ENCODE measurements at regions not wholly inside any gene's neighbourhood (a gene's known extent, or its start where the extent isn't known, plus 50 kb on each side); places are given as distances from the start of the nearest gene placed in this dataset.

DNA sequence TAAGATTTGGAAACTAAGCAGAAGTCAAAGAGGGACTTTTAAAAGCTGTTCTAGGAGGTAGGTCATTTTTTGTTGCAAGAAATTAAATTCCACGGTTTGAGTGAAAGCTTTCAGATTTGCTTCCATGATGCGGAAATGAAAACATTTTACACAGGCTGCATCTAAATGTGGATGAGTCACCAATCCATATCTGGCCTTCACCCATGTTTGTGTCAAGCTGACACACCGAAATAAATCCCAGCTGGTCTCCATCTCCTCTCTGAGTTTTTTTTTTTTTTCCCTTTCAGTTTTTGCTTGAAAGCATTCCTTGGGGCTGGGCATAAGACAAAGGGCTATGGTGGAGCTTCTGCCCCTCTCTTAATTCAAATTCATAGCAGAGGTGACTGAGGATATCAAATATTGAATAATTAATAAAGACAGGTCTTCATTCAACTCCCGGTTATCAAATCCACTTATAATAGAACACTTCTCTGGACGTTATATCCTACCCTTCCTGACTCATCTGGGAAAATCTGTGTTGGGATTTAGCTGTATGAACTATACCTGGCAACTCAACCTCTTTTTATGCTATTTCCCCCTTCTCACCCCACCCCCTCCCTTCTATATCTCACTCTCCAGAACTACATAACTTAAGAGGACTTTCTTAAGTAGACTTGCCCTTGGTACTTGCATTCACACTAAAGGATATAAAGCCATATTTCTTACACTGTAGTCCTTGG is 558.3 kb upstream of the GCFC2 start:
- no peak for DNase-seq (ENCODE audit: low read depth, low spot score)

- no peak for DNase-seq (ENCODE audit: low read depth, low spot score)
Observed at GRCh38 chr2:76268484-76268883, 557.8 kb upstream of the GCFC2 start.

- DNase-seq (ENCODE audit: low read depth, low spot score) = no peak
Observed at GRCh38 chr2:76257802-76258201, 547.1 kb upstream of the GCFC2 start.

DNA sequence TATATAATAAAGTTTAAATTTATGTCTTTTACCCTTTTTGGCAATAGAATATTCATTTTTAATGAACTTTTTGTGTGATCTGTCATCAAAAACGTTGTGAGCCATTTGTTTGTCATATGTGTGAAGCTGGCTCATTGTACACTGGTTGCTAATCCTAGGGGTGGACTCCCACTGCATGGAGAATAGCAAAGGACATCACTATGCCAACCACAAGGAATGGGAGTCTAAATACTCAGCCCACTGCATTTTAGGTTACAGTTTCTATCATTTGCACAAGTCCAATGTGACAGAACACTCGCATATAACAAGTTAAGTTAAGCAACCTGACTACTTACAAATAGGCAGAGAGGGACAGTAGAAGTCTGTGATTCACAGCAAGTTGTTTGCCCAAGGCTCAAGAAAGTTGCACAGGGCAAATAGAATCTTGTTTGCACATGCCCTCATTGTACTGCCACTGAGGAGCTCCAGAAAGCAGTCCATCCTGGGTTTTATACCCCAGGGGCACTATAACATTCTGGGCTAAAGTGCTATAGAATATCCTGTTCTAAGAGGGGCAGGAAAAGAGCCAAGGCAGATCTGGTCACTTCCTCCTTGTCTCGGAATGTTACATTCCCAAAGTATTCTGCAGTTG is 545.9 kb upstream of the GCFC2 start:
- no peak for DNase-seq (ENCODE audit: low read depth, low spot score)

DNA sequence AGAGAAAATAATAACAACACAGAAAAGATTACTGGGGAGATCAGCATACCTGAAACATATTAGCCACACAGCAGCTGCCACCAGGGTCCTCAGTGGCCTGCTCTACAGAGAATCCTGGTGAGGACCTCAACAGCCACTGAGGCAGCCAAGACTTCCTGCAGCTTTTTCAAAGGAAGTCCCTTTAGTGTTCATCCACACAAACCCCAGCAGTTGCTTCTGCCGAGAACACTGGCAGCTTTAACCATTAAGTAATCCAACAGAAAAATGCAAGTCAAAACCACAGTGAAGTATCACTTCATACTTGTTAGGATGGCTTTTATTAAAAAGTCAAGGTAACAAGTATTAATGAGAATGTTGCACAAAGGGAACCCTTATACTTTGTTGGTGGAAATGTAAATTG is 542.0 kb upstream of the GCFC2 start:
- no peak for DNase-seq (ENCODE audit: low read depth, low spot score)

DNA sequence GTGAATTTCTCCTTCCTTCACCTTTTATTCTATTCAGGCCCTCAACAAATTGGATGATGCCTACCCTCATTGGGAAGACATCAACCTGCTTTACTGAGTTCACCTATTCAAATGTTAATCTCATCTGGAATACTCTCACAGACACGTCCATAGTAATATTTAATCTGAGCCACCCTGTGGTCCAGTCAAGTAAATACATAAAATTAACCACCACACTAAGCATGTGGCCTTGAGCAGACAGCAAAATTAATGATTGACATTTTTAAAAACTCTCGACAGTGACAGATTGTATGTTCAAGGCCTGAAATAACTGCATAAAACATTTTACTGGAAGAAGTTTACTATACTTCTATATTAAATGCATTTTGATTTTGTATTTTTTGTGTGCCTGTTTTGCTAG is 540.6 kb upstream of the GCFC2 start:
- DNase-seq (ENCODE audit: low read depth, low spot score) = no peak

DNA sequence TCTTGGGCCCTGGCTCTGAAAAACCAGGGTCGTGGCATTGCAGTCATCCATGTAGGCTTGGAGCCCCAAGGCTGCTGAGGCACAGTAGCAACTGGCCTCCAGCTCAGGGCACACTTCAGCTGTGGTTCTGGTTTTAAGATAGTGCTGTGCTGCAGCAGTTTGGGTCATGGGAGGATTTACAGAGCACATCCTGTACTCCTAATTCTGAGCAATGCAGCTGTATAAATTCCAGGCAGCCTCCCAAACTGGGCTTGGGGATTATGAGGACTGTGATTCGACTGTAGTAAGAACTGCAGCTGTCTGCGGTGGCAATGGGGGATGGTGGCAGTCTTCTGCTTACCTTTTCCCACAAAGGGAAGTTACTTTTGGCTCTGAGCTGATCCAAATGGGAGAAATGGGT is 536.3 kb upstream of the GCFC2 start:
- no peak for DNase-seq (ENCODE audit: low read depth, low spot score)

DNA sequence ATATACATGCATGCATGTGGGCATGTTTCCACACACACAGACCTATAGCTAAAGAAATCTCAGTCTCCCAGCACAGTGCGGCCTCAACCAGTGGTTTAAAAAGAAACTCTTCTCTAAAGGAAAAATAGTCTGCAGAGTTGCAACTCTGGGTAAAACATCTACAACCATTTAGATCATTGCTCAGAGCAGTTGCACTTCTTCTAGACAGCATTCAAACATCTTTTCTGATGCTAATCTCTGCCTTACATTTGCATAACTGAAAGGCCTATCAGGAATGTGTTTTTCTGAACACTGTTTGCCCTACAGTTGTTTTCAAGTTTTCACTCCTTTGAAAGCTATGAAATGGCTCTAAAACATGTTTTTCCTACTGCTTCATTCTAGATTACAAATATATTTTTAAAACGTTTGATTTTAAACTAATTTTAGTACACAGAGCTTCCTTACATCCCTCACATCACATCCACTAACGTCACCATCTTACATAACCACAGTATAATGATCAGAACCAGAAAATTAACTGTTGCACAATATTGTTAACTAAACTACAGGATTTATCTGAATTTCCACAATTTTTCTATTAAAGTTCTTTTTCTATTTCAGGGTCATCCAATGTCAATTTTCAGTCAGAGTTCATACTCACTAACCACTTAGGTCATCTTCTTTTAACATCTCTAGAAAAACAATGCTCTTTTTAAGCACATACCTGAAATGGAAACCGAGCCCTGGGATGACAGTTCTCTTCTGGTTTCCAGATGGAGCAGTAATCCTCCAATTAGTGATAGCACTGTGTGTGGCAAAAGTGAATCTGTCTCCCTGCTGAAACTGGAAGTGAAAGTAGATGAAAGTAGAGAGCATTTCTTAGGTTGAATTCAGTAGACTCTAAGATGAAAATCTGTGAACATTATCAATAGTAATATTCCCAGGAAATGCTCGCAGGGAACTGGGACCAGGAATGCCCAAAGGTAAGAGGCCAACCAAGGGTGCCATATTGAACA is 501.6 kb upstream of the GCFC2 start:
- no peak for DNase-seq (ENCODE audit: low read depth, low spot score)

DNA sequence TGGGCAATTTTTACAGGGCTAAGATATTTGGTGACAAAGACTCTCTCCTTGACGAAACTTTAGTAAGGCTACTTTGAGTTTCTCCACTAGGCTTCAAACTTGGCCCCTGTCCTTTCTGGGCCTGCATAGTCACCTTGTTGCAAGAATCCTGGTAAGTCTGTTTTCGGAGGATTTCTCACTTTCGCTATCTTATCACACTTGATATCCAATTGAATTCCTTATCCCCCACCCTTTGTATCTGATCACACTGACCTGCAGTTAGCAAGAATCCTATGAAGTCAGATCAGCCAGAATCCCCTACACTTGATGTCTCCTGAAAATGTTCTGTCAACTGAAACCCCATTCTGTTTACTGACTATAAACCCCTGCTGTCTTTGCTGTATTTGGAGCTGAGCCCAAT is 499.8 kb upstream of the GCFC2 start:
- DNase-seq (ENCODE audit: low read depth, low spot score) = no peak

- no peak for DNase-seq (ENCODE audit: low read depth, low spot score)
Observed at GRCh38 chr2:76204048-76204447, 493.3 kb upstream of the GCFC2 start.

- DNase-seq (ENCODE audit: low read depth, low spot score) = no peak
Observed at GRCh38 chr2:76202866-76203265, 492.2 kb upstream of the GCFC2 start.

- peak; percentile 20 for DNase-seq (ENCODE audit: low read depth, low spot score)
Observed at GRCh38 chr2:76197842-76198448, 487.2 kb upstream of the GCFC2 start.

GRCh38 chr2:76197428-76197827 is 486.7 kb upstream of the GCFC2 start:
- DNase-seq (ENCODE audit: low read depth, low spot score) = no peak

DNA sequence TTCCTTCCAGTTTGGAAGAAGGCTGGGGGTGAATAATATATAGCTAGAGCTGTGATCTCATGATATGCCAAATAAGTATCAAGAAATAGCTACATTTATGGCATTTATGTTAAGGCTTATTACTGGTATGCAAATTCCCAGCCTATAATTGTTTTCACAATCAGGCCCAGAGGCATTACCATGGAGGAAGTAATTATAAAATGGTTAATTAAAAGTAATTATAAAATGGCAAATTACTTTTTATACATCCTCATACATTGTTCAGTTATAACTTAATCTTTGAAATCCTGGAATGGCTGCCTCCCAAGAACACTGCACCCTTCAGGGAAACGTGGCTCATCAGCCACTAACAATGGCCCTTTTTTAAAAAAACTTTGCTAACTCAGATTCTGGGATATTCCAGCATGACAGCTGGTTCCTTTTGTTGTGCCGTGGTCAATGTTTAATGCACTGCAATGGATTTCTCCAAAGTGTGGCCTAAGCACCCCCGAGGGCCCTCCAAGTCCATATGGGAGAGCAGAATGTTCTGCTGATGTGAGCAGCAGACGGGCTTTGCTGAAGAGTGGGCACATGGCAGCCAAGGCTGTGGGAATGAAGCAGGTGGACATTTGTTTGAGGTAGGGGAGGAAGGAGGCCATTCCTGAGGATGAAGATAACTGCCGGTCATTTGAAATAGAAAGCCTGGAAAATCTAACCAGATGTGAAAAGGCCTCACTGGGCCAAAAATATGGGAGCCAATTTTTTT is 483.5 kb upstream of the GCFC2 start:
- DNase-seq (ENCODE audit: low read depth, low spot score) = no peak

- no peak for DNase-seq (ENCODE audit: low read depth, low spot score)
Observed at GRCh38 chr2:76193089-76193488, 482.4 kb upstream of the GCFC2 start.

- DNase-seq (ENCODE audit: low read depth, low spot score) = no peak
Observed at GRCh38 chr2:76188334-76189008, 477.8 kb upstream of the GCFC2 start.

GRCh38 chr2:76187415-76187814 is 476.7 kb upstream of the GCFC2 start:
- DNase-seq (ENCODE audit: low read depth, low spot score) = no peak

DNA sequence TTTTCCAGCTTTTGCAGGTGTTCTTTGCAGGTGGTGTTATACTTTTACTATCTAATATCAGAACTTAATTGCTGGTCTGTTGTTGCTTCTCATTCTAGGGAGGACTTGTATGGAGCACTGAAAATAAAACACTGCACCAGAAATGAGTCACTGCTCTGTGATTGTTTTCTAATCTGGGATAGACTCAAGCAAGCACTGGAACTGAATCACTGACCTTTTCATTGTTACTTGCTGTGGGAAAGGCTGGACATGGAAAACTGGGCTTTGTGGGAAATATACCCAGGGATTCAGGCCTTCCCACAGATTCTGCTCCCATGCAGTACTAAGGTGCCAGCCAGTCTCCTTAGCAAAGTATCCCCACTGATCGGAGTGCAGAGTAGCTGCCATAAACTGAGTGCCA is 470.0 kb upstream of the GCFC2 start:
- no peak for DNase-seq (ENCODE audit: low read depth, low spot score)

DNA sequence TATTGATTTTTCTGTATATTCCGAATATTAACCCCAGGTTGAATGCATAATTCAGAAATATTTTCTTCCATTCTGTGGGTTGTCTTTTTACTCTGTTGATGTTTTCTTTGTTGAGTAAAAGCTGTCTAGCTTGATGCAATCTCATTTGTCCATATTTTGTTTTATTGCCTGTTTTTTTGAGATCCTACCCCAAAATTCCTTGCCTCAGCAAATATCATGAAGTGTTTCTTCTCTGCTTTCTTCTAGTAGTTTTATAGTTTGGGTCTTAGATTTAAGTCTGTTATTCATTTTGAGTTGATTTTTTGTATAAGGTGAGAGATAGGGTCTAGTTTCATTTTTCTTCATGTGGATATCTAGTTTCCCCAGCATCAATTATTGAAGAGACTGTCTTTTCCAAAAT is 467.9 kb upstream of the GCFC2 start:
- no peak for DNase-seq (ENCODE audit: low read depth, low spot score)

- DNase-seq (ENCODE audit: low read depth, low spot score) = no peak
Observed at GRCh38 chr2:76175295-76175694, 464.6 kb upstream of the GCFC2 start.

GRCh38 chr2:76174505-76174904 is 463.8 kb upstream of the GCFC2 start:
- DNase-seq (ENCODE audit: low read depth, low spot score) = no peak
